Ascending aorta (tissue), 2 donors: ENCODE measurements at regions not wholly inside any gene's neighbourhood (a gene's known extent, or its start where the extent isn't known, plus 50 kb on each side); places are given as distances from the start of the nearest gene placed in this dataset.

ENCODE experiments used
- DNase-seq, 2 donors: peaks; one replicate each; pipeline ENCODE4 v3.0.0-alpha.2; 2019; ENCODE audit warnings: low spot score in 2 of 2
- H3K27ac ChIP-seq, 2 donors: fragments of 200-600 bp; sonication (generic); one replicate each; pipeline ENCODE4 v1.5.1; 2016 to 2017; ENCODE audit warnings: mild to moderate bottlenecking in 1 of 2
- H3K27me3 ChIP-seq: fragments of 200-600 bp; sonication (generic); one replicate; pipeline ENCODE4 v1.5.1; 2017
- H3K36me3 ChIP-seq, 2 donors: fragments of 200-600 bp; sonication (generic); one replicate each; pipeline ENCODE4 v1.5.1; 2016
- H3K4me1 ChIP-seq, 2 donors: fragments of 200-600 bp; sonication (generic); one replicate each; pipeline ENCODE4 v1.5.1; 2016 to 2017; ENCODE audit warnings: mild to moderate bottlenecking in 1 of 2
- H3K4me3 ChIP-seq, 2 donors: fragments of 200-600 bp; sonication (generic); one replicate each; pipeline ENCODE4 v1.5.1; 2016 to 2017; ENCODE audit warnings: mild to moderate bottlenecking in 1 of 2
- H3K9me3 ChIP-seq, 2 donors: fragments of 200-600 bp; sonication (generic); one replicate each; pipeline ENCODE4 v1.5.1; 2016
- CTCF ChIP-seq, 3 experiments: fragments of 200-600 bp in 2 of 3; fragments of 450-650 bp in 1 of 3; sonication (generic) in 2 of 3; IDR thresholded peaks; one replicate each; pipeline ENCODE4 v1.5.1; 2016 to 2019; ENCODE audit warnings: antibody characterized with exemption in 3 of 3, mild to moderate bottlenecking in 1 of 3, moderate library complexity in 1 of 3
- intact Hi-C: fragments of 100-400 bp; cut with DNase I; formaldehyde crosslinking; loops from one replicate; pipeline ENCODE4 v1.15.1; 2023

GRCh38 chr1:201778279-201779065, 50.5 kb upstream of the IPO9 start:
- Histone ChIP-seq H3K27ac (peak overlapping the region; percentile 84 to 87), H3K4me3 (peak overlapping the region in 1 of 2 donors; percentile 18), H3K4me1 (peaks cover 19 to 65% of the 10 kb centered on the region in 2 donors), H3K9me3 (no peaks in the 10 kb centered on the region), H3K27me3 (no peaks in the 10 kb centered on the region), H3K36me3 (peaks cover 32% of the 10 kb centered on the region in 2 donors)
- intact Hi-C loops = loop anchor here (5.0 kb wide), 1 partner anchor 36 kb away; no protein-coding TSS in a partner anchor
- peak in 1 of 2 donors; percentile 81 for DNase-seq
- TF ChIP-seq CTCF (IDR thresholded peaks at IDR 0.05) = no peak
